ENCODE measurements at regions not wholly inside any gene's neighbourhood (a gene's known extent, or its start where the extent isn't known, plus 50 kb on each side); places are given as distances from the start of the nearest gene placed in this dataset.
"Not testable (repeated sequence)": the region's sequence is repeated elsewhere in the genome, so short reads cannot be mapped to it uniquely, and the experiment has no call there.

- in situ Hi-C loops (cut with MboI; ENCODE audit: low sequenced_read_pairs, unreplicated experiment) = no loop called here
Observed at GRCh38 chr3:164352991-164353390, 725.3 kb downstream of the SI start.

GRCh38 chr3:164351131-164351530, 727.2 kb downstream of the SI start:
- no peak for TF ChIP-seq CTCF (IDR thresholded peaks at IDR 0.05; ENCODE audit: borderline replicate concordance, control extremely low read depth, extremely low read depth, insufficient read depth, missing control alignments)
- in situ Hi-C loops (cut with MboI; ENCODE audit: low sequenced_read_pairs, unreplicated experiment) = no loop called here
- DNase-seq (ENCODE audit: low spot score) = no peak

More at GRCh38 chr3:164352991-164353390, 725.3 kb downstream of the SI start:
- TF ChIP-seq CTCF (IDR thresholded peaks at IDR 0.05; ENCODE audit: borderline replicate concordance, control extremely low read depth, extremely low read depth, insufficient read depth, missing control alignments) = no peak
- no peak for DNase-seq (ENCODE audit: low spot score)

GRCh38 chr3:164342206-164342605, 736.1 kb downstream of the SI start:
- DNase-seq (ENCODE audit: low spot score); in situ Hi-C loops (cut with MboI; ENCODE audit: low sequenced_read_pairs, unreplicated experiment): not testable (repeated sequence)

- TF ChIP-seq CTCF (IDR thresholded peaks at IDR 0.05; ENCODE audit: borderline replicate concordance, control extremely low read depth, extremely low read depth, insufficient read depth, missing control alignments) = no peak
- in situ Hi-C loops (cut with MboI; ENCODE audit: low sequenced_read_pairs, unreplicated experiment) = no loop called here
- DNase-seq (ENCODE audit: low spot score) = no peak
Observed at GRCh38 chr3:164341086-164341485, 737.2 kb downstream of the SI start.

- TF ChIP-seq CTCF (IDR thresholded peaks at IDR 0.05; ENCODE audit: borderline replicate concordance, control extremely low read depth, extremely low read depth, insufficient read depth, missing control alignments) = no peak
- in situ Hi-C loops (cut with MboI; ENCODE audit: low sequenced_read_pairs, unreplicated experiment) = no loop called here
- no peak for DNase-seq (ENCODE audit: low spot score)
Observed at GRCh38 chr3:164340273-164340672, 738.0 kb downstream of the SI start.

- in situ Hi-C loops (cut with MboI; ENCODE audit: low sequenced_read_pairs, unreplicated experiment) = no loop called here
- TF ChIP-seq CTCF (IDR thresholded peaks at IDR 0.05; ENCODE audit: borderline replicate concordance, control extremely low read depth, extremely low read depth, insufficient read depth, missing control alignments) = no peak
- no peak for DNase-seq (ENCODE audit: low spot score)
Observed at GRCh38 chr3:164332831-164333802, 745.2 kb downstream of the SI start.

- TF ChIP-seq CTCF (IDR thresholded peaks at IDR 0.05; ENCODE audit: borderline replicate concordance, control extremely low read depth, extremely low read depth, insufficient read depth, missing control alignments) = no peak
- in situ Hi-C loops (cut with MboI; ENCODE audit: low sequenced_read_pairs, unreplicated experiment) = no loop called here
- DNase-seq (ENCODE audit: low spot score) = no peak
Observed at GRCh38 chr3:164326714-164327113, 751.6 kb downstream of the SI start.
